ENCODE measurements at regions not wholly inside any gene's neighbourhood (a gene's known extent, or its start where the extent isn't known, plus 50 kb on each side); places are given as distances from the start of the nearest gene placed in this dataset.
"Not testable (repeated sequence)": the region's sequence is repeated elsewhere in the genome, so short reads cannot be mapped to it uniquely, and the experiment has no call there.

DNA sequence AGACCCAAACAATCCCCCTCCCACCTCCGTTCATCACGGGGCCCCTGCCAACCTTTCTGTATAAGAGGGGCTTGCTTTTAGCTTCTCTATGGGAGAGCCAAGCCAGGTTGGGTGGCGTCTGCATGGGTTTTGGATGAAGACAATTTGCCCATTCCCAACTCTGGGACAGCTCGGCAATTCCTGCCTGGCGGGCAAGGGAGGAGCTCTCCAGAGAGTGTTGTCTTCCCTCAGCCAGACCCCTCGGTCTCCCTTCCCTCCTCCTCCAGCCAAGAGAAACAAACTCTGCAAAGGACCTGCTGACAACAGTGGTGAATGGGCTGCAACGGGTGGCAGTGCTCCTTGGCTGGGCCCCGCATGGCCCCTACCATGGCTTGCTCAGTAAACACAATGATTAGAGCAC lies 267.2 kb upstream of the HDAC4 start:
- DNase-seq = no peak

DNA sequence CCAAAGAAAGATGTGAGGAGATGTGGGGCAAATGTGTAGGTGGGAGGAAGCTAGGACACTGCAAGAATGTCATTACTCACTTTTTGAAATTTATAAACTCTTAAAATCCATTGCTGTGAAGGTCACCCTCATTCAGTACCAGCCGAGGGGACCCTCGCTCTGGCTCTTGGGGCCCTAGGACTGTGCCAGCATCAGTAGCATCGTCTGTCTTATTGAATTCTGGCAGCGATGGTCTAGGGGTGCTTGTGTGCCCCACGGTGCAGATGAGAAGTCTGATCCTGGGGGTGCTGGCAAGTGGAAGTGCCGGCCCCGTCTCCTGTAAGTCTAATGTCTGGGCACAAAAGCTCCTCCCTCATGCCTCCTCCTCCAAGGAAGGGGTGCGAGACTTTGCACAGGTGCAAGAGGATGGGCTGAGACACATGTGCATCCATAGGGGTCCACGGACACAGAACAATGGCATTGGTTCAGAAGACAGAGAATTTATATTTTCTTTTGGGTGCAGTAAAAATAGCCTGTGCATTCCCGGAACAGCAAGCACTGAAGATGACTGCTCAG lies 266.7 kb upstream of the HDAC4 start:
- no peak for DNase-seq

- no peak for DNase-seq
Measured at GRCh38 chr2:239666855-239667376, 266.1 kb upstream of the HDAC4 start.

DNA sequence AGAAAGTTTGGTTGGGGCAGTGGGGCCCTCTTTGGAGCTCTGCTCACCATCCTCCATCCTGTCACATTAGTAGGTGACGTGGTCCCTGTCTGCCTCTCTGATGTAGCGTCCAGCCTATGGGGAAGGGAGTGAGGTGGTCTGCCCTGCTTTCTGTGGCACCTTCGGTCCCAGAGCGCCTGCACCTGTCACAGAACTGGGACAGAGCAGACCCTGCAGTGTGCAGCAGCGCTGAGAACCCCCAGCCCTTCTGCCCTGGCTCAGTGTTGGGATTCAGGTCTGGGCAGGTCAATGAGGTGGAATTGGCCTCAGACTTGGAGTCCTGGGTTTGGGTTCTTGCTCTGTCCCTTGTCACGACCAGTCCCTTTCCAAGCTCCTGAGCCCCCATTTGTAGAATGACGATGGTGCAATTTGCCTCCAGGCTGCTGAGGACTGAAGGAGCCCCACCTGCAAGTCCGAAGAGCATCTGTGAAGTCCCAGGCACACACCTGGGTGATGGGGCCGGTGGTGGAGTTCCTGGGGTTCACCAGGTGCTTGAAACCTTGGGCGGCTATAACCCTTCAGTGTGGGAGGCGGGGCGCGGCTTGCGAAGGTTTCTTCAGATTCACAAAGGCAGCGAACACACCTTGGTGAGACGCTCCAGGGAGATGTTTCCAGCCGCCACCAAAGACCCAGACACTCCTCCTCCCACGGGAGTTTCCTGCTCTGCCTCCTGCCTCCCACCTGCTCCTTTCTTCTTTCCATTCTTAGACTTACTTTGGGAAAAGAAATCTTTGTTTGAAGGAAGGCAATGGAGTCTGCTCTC lies 265.4 kb upstream of the HDAC4 start:
- DNase-seq = no peak

DNA sequence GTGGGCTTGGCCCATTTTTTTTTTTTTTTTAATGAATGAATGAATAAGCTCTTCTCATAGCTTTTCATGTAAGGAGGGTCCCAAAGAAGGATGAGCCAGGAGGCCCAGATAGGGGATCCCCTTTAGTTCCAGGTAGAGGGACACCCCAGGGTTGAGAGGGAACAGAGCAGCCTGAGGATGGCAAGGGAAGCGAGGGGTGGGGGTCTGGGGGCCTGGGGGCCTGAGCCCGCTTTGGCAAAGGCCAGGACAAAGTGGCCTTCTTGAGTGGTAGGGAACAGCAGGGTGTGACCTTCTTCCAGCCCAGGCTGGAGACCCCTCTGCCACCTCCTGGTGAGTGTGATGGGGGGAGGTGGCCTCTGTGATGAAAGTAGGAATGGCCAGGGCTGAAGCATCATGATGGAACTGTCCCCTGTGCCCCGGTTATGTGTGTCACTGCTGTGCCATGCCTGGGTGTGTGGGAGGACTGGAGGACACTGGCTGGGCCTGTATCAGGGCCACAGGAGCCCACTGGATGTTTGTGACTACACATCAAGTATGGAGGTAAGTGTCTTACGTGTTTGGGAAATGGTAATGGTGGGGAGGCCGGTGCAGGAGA lies 263.5 kb upstream of the HDAC4 start:
- DNase-seq = no peak

DNA sequence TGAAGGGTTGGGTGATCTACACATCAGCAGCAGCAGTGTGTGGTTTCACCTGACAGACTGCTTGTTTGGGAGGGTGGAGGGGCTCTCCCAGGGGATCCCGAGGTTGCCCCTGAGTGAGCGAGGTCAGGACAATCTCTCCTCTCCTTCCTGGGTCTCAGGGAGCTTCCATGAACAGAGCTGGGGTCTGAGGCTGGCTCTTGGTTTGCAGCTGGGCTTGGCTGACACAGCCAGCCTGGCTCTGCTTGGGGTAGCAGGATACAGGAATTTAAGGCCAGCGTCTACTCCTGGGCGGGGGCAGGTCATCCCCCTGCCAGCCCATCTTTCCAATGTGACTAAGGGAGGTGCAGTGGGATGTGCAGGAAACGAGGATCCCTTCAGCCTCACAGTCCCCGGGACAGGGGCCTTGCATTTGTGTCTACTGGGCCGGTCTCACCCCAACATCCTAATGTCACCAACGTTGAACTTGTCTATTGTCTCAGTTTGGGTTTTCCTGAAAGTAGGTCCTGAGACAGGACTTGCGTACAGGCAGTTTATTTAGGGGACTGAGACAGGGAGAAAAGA lies 262.6 kb upstream of the HDAC4 start:
- no peak for DNase-seq

DNA sequence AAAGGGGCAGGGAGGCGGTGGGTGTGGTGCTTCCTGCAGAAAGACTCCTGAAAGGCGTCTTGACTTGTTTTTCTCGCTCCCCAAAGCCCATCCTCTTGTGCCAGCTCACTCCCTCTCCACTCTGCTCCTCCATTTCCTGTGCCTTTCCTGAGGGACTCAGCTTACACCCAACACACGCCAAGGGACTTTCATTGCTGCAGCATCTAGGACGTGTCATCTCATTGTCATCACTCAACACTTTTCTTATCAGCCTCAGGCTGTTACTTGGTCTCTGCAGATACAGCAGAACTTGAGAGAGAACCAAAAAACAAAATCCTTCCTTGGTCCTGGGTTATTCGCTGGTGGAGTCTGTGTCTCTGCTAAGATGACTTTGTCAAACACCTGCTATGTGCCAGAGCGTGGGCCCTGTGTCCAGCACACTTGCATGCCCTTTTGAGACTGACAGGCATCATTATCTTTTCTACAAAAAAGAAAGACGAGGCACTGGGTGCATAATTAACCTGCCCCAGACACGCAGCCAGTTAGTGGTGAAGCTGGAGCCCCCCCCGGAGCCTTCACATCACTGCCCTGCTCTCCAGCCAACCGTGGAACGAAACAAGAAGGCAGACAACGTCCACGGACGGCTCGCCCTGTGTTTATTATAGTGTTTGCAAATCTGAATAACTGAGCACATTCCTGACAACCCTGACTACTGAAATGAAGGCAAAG lies 261.7 kb upstream of the HDAC4 start:
- DNase-seq = no peak

GRCh38 chr2:239661334-239662312 lies 260.8 kb upstream of the HDAC4 start:
- no peak for DNase-seq

DNA sequence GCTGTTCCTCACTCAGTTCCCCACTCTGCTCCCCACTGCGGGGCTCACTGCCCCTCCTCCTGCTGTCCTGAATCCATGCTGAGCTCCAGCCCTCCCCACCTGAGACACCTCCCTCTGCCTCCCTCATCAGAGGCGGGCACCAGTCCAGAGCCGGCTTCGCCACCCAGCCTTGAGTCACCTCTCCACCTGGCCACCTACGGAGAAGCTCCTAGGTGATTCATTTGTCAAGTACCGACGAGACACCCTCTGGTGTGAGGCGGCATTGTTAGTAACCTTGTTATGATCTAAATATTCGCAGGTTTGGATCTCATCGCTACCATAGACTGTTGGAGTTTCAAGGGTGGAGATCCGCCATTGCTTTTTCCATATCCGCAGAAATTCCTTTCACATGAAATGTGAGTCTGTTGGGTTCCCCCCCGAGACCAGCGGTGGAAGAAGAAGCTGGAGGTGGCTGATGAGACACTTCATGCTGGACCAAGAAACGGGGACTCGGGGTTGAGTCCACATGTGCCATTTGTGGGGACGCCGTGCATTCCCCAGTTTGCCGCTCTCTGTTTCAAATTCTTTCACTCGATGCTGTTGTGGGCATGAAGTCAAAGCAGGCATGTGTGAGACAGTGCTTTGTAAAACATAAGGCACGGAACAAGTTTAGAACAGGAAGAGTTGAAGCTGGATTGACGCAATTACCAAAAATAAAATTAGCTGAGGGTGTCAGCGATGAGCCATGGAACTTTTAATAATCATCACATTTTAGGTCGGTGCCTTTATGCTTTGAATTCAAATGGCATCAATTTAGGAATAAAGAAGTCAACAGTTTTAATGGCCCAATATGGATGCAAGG lies 259.8 kb upstream of the HDAC4 start:
- DNase-seq = no peak

DNA sequence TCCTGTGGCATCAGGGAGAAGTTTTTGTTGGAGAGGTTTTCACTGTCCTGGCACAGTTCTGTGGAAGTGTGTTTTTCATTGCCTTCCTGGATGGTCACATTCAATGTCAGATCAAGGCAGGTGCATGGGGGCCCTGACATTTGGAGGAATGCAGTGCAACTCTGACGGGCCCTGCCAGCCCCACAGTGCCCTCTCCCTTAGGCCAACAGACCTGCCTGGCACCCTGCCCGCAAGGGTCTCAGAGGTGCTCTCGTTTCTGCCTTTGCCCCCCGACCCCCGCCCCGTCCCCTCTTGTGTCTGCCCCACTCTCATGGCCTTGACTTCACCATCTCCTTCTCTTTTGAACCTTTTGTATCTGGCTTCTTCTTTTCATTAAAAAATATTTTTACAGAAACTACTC lies 257.2 kb upstream of the HDAC4 start:
- DNase-seq = no peak

DNA sequence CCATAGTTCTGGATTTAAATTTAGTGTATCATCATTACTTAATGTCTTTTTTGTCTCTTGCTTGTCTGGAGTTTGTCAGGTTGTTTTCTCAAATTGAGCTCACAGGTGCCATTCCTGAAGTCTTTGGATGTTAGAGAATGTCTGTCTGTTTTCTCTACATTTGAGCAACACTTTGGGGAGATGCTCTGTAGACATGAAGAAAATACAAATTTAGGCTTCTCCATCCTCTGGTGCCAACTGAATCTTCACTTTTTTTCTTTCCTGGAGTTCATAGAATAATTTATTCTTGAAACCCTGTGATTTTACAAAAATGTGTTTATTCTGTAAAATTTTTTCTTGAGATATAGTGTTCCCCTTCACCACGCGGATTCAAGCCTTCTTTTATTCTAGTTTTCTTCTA lies 256.4 kb upstream of the HDAC4 start:
- DNase-seq = no peak

DNA sequence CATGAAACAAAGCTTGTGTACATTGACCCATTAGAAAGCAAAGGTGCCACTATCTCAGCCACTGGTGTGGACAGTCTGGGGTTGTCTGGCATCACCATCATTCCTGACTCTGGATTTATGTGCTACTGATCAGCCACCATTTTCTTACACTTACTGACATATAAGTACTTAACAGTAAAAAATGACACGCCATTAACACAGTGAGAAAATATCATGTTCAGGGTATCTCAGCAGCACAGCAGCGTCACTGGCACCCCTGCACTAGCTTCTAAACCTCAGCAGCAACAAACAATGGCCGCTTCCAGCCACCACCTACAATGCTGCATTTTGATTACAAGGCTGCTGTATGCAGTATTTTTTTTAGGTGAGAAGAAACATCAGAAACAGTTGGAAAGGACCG lies 253.4 kb upstream of the HDAC4 start:
- no peak for DNase-seq

GRCh38 chr2:239651859-239652258 lies 251.0 kb upstream of the HDAC4 start:
- no peak for DNase-seq

- no peak for DNase-seq
Measured at GRCh38 chr2:239650674-239651073, 249.9 kb upstream of the HDAC4 start.

GRCh38 chr2:239649309-239649708 lies 248.5 kb upstream of the HDAC4 start:
- no peak for DNase-seq

DNA sequence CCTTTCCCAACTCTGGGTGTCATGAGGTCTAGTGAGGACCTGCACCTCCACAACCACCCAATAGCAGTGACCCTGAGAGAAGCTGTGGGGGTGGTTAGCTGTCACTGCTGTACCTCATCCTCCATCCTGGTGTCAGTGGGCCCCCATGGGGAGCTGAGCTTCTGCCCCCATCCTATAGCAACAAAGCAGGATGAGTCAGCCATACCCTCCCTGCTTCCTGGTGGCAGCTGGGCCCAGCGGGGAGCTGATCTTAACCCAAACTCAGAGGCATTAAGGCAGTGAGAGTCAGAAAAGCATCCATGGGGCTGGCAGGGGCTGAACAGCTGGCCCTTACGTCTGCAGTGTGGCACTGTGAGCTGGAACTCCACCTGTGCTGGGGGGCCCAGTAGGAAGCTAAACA lies 247.8 kb upstream of the HDAC4 start:
- DNase-seq = no peak

- no peak for DNase-seq
Measured at GRCh38 chr2:239647052-239647819, 246.4 kb upstream of the HDAC4 start.

DNA sequence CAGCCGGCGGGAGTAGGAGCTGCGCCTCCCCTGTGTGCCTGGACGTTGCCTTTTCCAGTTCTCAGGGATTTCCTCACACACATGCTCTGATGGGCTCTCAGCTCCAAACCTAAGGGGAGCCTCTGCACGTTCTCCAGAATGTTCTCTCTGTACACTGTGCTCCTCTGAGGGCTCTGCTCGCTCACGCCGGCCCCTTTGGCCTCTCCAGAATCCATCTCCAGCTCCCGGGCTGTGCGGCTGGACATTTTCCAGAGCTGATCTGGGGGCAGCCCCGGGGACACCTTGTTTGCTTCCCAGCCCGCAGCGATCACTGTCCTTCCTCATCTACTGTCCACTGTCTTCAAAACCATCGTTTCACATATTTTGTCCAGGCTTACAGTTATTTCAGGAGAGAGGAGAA lies 245.4 kb upstream of the HDAC4 start:
- DNase-seq = no peak

- DNase-seq = not testable (repeated sequence)
Measured at GRCh38 chr2:239644594-239644993, 243.8 kb upstream of the HDAC4 start.

GRCh38 chr2:239644011-239644410 lies 243.2 kb upstream of the HDAC4 start:
- peak; percentile 14 for DNase-seq

Measured in dermis blood vessel endothelial cell (primary cell).